ENCODE measurements at regions not wholly inside any gene's neighbourhood (a gene's known extent, or its start where the extent isn't known, plus 50 kb on each side); places are given as distances from the start of the nearest gene placed in this dataset.

DNA sequence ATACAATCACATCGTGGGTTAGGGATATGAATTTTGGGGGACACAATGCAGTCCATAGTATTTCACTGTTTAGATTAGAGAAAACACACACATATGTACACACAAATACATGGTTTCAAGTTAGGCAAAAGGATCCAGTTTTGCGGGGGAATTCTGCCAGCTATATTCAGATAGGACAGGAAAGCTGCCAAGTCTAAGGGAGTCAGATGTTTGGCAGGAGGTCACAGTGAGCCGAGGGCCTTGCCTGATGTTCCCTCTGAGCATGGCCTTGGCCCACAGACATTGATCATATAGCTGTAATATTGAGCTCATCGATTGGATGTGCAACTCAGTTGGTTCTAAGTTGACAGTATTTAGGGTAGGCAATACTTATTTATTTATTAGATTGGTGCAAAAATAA, 122.8 kb downstream of the ADRA2A start:
- Histone ChIP-seq H3K27ac (no peak overlapping the region), H3K4me1 (ENCODE audit: insufficient read depth) (no peaks in the 10 kb centered on the region), H3K4me3 (no peak overlapping the region), H3K9me3 (no peaks in the 10 kb centered on the region), H3K27me3 (no peaks in the 10 kb centered on the region), H3K36me3 (no peaks in the 10 kb centered on the region)
- intact Hi-C loops (cut with DNase I), result no loop called here
- no peak for DNase-seq
- WGBS, 3 donors, result 54 to 66% (median 56%) methylated on average over 4 of the region's 4 CpGs
- TF ChIP-seq EP300 (IDR thresholded peaks at IDR 0.05) (no peak), POLR2A (IDR thresholded peaks at IDR 0.05) (no peak)
- TF ChIP-seq, protein P1, sequence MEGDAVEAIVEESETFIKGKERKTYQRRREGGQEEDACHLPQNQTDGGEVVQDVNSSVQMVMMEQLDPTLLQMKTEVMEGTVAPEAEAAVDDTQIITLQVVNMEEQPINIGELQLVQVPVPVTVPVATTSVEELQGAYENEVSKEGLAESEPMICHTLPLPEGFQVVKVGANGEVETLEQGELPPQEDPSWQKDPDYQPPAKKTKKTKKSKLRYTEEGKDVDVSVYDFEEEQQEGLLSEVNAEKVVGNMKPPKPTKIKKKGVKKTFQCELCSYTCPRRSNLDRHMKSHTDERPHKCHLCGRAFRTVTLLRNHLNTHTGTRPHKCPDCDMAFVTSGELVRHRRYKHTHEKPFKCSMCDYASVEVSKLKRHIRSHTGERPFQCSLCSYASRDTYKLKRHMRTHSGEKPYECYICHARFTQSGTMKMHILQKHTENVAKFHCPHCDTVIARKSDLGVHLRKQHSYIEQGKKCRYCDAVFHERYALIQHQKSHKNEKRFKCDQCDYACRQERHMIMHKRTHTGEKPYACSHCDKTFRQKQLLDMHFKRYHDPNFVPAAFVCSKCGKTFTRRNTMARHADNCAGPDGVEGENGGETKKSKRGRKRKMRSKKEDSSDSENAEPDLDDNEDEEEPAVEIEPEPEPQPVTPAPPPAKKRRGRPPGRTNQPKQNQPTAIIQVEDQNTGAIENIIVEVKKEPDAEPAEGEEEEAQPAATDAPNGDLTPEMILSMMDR (IDR thresholded peaks at IDR 0.05), result no peak

DNA sequence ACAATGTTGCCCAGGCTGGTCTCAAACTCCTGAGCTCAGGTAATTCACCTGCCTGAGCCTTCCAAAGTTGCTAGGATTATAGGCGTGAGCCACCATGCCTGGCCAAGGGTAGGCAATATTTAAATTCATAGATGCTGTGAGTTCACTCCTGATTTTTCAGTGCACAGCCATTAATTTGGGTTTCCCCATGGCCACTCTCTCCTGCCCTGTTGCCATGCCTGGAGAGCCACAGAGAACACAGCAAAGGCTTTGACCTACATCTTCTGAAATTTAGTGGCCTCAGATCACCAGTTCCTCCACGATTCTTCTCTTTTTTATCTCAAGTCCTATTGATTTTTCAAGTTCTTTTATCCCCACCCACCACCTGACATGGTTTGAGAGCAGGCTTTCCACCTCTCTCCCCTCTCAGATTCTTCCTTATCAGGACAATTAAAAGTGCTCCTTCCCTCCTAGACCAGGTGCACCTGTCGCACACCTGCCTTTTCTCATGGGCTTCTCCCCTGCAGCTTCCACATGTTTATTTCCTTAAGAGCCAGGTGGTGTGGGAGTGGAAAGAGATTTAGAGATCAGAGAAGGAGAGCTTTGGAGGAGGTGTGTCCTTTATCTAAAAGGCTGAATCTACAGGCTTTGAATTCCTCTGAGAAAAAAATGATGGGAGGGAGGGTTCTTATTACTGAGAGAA, 123.8 kb downstream of the ADRA2A start:
- intact Hi-C loops (cut with DNase I), result no loop called here
- Histone ChIP-seq H3K4me1 (ENCODE audit: insufficient read depth) (no peaks in the 10 kb centered on the region), H3K36me3 (no peaks in the 10 kb centered on the region), H3K27me3 (no peaks in the 10 kb centered on the region), H3K9me3 (no peaks in the 10 kb centered on the region), H3K4me3 (no peak overlapping the region), H3K27ac (no peak overlapping the region)
- no peak for TF ChIP-seq POLR2A (IDR thresholded peaks at IDR 0.05)
- no peak for TF ChIP-seq EP300 (IDR thresholded peaks at IDR 0.05)
- TF ChIP-seq, protein P1 (IDR thresholded peaks at IDR 0.05), result no peak
- no peak for DNase-seq
- WGBS, 3 donors, result 76 to 82% (median 76%) methylated on average over 3 of the region's 3 CpGs

DNA sequence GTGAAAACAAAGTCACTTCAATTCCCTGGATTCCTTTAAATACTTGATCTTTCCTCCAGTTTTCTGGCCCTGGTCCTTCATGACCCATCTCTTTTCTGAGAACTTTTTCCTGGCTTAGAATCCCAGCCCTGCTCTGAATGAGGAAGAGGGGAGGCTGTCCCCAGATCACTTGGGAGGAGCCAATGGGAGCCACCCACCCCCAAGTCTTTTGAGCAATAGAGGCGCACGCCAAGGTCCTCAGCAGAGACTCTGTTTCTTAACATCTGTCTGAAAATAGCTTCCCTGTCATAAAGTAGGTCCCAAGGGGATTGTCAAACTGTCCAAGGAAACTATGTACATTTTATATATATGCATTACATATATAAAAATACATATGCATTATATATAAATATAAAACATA, 126.8 kb downstream of the ADRA2A start:
- Histone ChIP-seq H3K9me3 (no peaks in the 10 kb centered on the region), H3K4me3 (no peak overlapping the region), H3K4me1 (ENCODE audit: insufficient read depth) (no peaks in the 10 kb centered on the region), H3K36me3 (no peaks in the 10 kb centered on the region), H3K27ac (no peak overlapping the region), H3K27me3 (no peaks in the 10 kb centered on the region)
- intact Hi-C loops (cut with DNase I), result no loop called here
- no peak for TF ChIP-seq POLR2A (IDR thresholded peaks at IDR 0.05)
- TF ChIP-seq EP300 (IDR thresholded peaks at IDR 0.05), result no peak
- TF ChIP-seq, protein P1 (IDR thresholded peaks at IDR 0.05), result no peak
- 76 to 88% (median 82%) methylated on average over 2 of the region's 2 CpGs for WGBS, 3 donors
- no peak for DNase-seq

GRCh38 chr10:111204838-111205237, 128.0 kb downstream of the ADRA2A start:
- H3K4me3 ChIP-seq, result no peak overlapping the region
- TF ChIP-seq POLR2A (IDR thresholded peaks at IDR 0.05) (no peak), EP300 (IDR thresholded peaks at IDR 0.05) (no peak)
- TF ChIP-seq, protein P1 (IDR thresholded peaks at IDR 0.05), result no peak
- H3K27ac ChIP-seq, result no peak overlapping the region
- no peaks in the 10 kb centered on the region for H3K27me3 ChIP-seq
- DNase-seq, result no peak
- peaks cover 4% of the 10 kb centered on the region for H3K4me1 ChIP-seq (ENCODE audit: insufficient read depth)
- H3K36me3 ChIP-seq, result no peaks in the 10 kb centered on the region
- intact Hi-C loops (cut with DNase I), result no loop called here
- no peaks in the 10 kb centered on the region for H3K9me3 ChIP-seq
- 64 to 75% (median 75%) methylated on average over 5 of the region's 5 CpGs for WGBS, 3 donors
